Spleen (tissue), 7 donors: ENCODE measurements at regions not wholly inside any gene's neighbourhood (a gene's known extent, or its start where the extent isn't known, plus 50 kb on each side); places are given as distances from the start of the nearest gene placed in this dataset.
"Not testable (repeated sequence)": the region's sequence is repeated elsewhere in the genome, so short reads cannot be mapped to it uniquely, and the experiment has no call there.

Source experiments
- CTCF ChIP-seq, 11 experiments: fragments of 200-600 bp in 7 of 11; fragments of 450-650 bp in 4 of 11; sonication (generic) in 4 of 11; IDR thresholded peaks in 8 of 11; conservative IDR thresholded peaks in 3 of 11; 1 replicate in 7 of 11; 2 replicates in 4 of 11; pipeline versions ENCODE4 v1.4.0 to v1.8.0; 2016 to 2021; ENCODE audit warnings: antibody characterized with exemption in 11 of 11, inconsistent platforms in 4 of 11, mild to moderate bottlenecking in 1 of 11
- POLR2AphosphoS5 ChIP-seq, 3 donors: sonication (generic); formaldehyde crosslinking; IDR thresholded peaks; one replicate each; pipeline ENCODE4 v1.5.1; 2017; ENCODE audit warnings: antibody characterized with exemption in 3 of 3
- donor health status: DM: no; HTN: no; CAD: no; lungs with moderate emphysema.
- donor health status: DM: no; HTN: no; CAD: no.
- donor health status: DM: no; HTN: no; CAD: no.

GRCh38 chr2:88984079-88984478, 292.6 kb downstream of the RPIA start:
- not testable (repeated sequence) for TF ChIP-seq CTCF (IDR thresholded peaks at IDR 0.05 in 8 of 11, conservative IDR thresholded peaks at IDR 0.05 in 3 of 11); POLR2AphosphoS5 (IDR thresholded peaks at IDR 0.05)
